ENCODE measurements at regions not wholly inside any gene's neighbourhood (a gene's known extent, or its start where the extent isn't known, plus 50 kb on each side); places are given as distances from the start of the nearest gene placed in this dataset.

DNA sequence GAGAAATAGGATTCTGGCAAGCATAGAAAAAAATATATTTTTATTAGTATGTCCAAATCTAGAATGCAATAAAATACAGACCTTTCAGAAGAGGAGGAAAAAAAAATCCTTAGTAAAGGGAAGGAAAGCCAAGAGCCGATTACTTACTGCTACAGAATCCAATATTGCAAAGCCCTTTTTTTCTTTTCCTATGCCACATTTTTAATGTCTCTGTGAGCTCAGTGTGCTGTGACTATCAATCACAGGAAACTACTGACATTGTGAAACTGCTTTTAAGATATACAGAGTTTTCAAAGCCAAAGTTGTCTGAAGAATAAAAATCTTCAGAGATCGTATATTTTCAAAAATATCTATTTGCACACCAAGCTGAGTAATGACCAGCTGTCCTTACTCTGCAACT, 120.4 kb downstream of the CHD9NB start:
- no peaks in the 10 kb centered on the region for H3K36me3 ChIP-seq (ENCODE audit: control insufficient read depth, insufficient read depth, low read length)
- no TSS peak for BruUV-seq (replicated peaks)
- H3K27ac ChIP-seq (ENCODE audit: extremely low read depth, low read depth, low read length): no peak overlapping the region
- H2AFZ ChIP-seq (ENCODE audit: low read depth, low read length): no peak overlapping the region
- H3K9me3 ChIP-seq (replicated peaks; ENCODE audit: control insufficient read depth, insufficient read depth, low read depth, low read length): no peaks in the 10 kb centered on the region
- intact Hi-C loops (cut with micrococcal nuclease): no loop called here
- no peak overlapping the region for H3K4me2 ChIP-seq (ENCODE audit: insufficient read depth, low read length)
- DNase-seq (ENCODE audit: extremely low read depth in 1 of 4, low spot score in 3 of 4): no peak
- H3K4me1 ChIP-seq (replicated peaks in 1 of 2; ENCODE audit: control insufficient read depth in 2 of 2, insufficient read depth in 2 of 2, low read length in 2 of 2): no peaks in the 10 kb centered on the region
- H3K4me3 ChIP-seq: no peak overlapping the region
- WGBS (ENCODE audit: insufficient coverage, low coverage, missing lambda C conversion rate): 2% methylated on average over 2 of the region's 2 CpGs
- no peaks in the 10 kb centered on the region for H3K79me2 ChIP-seq (ENCODE audit: control insufficient read depth, insufficient read depth, low read length)
- no peak for FAIRE-seq
- ChIA-PET POLR2A (no interaction called here), CTCF (ENCODE audit: low intra/inter-chr PET ratio) (no interaction called here)
- no peak for ATAC-seq
- no peak overlapping the region for H3K9ac ChIP-seq (ENCODE audit: insufficient read depth in 1 of 2, low read depth in 2 of 2, low read length in 2 of 2)
- H3K27me3 ChIP-seq (ENCODE audit: control insufficient read depth in 2 of 2, insufficient read depth in 2 of 2, low read length in 2 of 2): no peaks in the 10 kb centered on the region
- TF ChIP-seq, protein P1, sequence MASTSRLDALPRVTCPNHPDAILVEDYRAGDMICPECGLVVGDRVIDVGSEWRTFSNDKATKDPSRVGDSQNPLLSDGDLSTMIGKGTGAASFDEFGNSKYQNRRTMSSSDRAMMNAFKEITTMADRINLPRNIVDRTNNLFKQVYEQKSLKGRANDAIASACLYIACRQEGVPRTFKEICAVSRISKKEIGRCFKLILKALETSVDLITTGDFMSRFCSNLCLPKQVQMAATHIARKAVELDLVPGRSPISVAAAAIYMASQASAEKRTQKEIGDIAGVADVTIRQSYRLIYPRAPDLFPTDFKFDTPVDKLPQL (IDR thresholded peaks at IDR 0.05; ENCODE audit: extremely low read depth, insufficient read length): no peak
- TF ChIP-seq MCM5 (IDR thresholded peaks at IDR 0.05; ENCODE audit: low read depth): no peak
- TF ChIP-seq KAT2B (IDR thresholded peaks at IDR 0.05; ENCODE audit: low read depth, low read length): no peak
- no peak for TF ChIP-seq ZNF354B (CRISPR knock-in tag; IDR thresholded peaks at IDR 0.05)
- in situ Hi-C loops (cut with MboI): no loop called here
- no peaks in the 10 kb centered on the region for H4K20me1 ChIP-seq (replicated peaks; ENCODE audit: control insufficient read depth, insufficient read depth, low read length)
- no peaks in the 10 kb centered on the region for H3K9me1 ChIP-seq (ENCODE audit: control insufficient read depth, insufficient read depth, low read length)

DNA sequence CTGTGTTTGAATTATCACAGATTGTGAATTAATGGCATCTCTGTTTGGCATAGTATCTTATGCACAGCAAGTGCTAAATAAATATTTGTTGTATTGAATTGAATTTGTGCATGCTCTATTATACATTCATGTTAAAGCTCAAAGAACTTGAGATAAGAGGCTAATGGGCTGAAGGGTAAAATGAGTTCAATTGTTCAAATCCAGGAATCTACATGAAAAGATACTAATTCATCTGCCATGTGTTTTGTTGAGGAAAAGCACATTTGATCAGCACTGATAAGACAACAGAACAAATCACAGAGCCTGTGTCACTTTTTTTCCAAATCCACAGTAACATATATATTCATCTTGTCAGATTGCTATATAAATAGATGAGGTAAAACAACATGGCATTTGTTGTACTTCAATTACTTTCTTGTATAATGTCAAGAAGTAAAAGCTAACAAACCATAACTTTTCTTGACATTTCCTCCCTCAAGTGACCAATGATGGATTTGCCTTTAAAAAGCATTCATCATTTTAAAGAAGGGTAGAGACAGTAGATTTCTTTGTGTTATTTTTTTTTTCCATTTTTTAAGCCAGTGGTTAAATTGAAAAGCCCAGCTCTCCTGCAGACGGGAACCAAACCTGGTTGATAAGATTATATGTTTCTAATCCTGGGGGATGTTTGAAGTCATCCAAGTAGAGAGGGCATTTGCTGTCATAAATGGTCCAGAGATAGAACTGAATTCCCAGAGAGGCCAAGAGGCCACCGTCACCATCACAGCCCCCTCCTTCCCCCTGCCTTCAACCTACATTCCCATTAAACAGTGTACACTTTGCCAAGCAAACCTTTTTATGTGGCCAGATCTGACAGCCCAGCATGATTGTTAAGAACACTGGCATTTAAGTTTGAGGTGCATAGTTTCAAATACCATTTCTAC, 123.0 kb downstream of the CHD9NB start:
- ChIA-PET CTCF (ENCODE audit: low intra/inter-chr PET ratio) (no interaction called here), POLR2A (no interaction called here)
- no peak overlapping the region for H3K9ac ChIP-seq (ENCODE audit: insufficient read depth in 1 of 2, low read depth in 2 of 2, low read length in 2 of 2)
- intact Hi-C loops (cut with micrococcal nuclease): no loop called here
- H3K9me3 ChIP-seq (replicated peaks; ENCODE audit: control insufficient read depth, insufficient read depth, low read depth, low read length): no peaks in the 10 kb centered on the region
- H3K4me2 ChIP-seq (ENCODE audit: insufficient read depth, low read length): no peak overlapping the region
- no peak overlapping the region for H3K27ac ChIP-seq (ENCODE audit: extremely low read depth, low read depth, low read length)
- in situ Hi-C loops (cut with MboI): no loop called here
- H3K4me3 ChIP-seq: no peak overlapping the region
- no peak for DNase-seq (ENCODE audit: extremely low read depth in 1 of 4, low spot score in 3 of 4)
- no peaks in the 10 kb centered on the region for H3K9me1 ChIP-seq (ENCODE audit: control insufficient read depth, insufficient read depth, low read length)
- WGBS (ENCODE audit: insufficient coverage, low coverage, missing lambda C conversion rate): 0% methylated on average over 1 of the region's 2 CpGs
- ATAC-seq: no peak
- no peaks in the 10 kb centered on the region for H3K4me1 ChIP-seq (replicated peaks in 1 of 2; ENCODE audit: control insufficient read depth in 2 of 2, insufficient read depth in 2 of 2, low read length in 2 of 2)
- no peak for FAIRE-seq
- no peaks in the 10 kb centered on the region for H3K79me2 ChIP-seq (ENCODE audit: control insufficient read depth, insufficient read depth, low read length)
- no peaks in the 10 kb centered on the region for H3K36me3 ChIP-seq (ENCODE audit: control insufficient read depth, insufficient read depth, low read length)
- H4K20me1 ChIP-seq (replicated peaks; ENCODE audit: control insufficient read depth, insufficient read depth, low read length): no peaks in the 10 kb centered on the region
- BruUV-seq (replicated peaks): no TSS peak
- H2AFZ ChIP-seq (ENCODE audit: low read depth, low read length): no peak overlapping the region
- H3K27me3 ChIP-seq (ENCODE audit: control insufficient read depth in 2 of 2, insufficient read depth in 2 of 2, low read length in 2 of 2): no peaks in the 10 kb centered on the region
- TF ChIP-seq, protein P1 (IDR thresholded peaks at IDR 0.05; ENCODE audit: extremely low read depth, insufficient read length): no peak
- TF ChIP-seq GABPB1 (CRISPR knock-in tag; IDR thresholded peaks at IDR 0.05): no peak
- TF ChIP-seq HSF4 (CRISPR knock-in tag; IDR thresholded peaks at IDR 0.05; ENCODE audit: borderline replicate concordance): no peak
- no peak for TF ChIP-seq ATF7 (IDR thresholded peaks at IDR 0.05)
- no peak for TF ChIP-seq ZNF551 (CRISPR knock-in tag; IDR thresholded peaks at IDR 0.05)
- TF ChIP-seq SMARCC2 (IDR thresholded peaks at IDR 0.05; ENCODE audit: low read depth): no peak
- TF ChIP-seq, protein P2, sequence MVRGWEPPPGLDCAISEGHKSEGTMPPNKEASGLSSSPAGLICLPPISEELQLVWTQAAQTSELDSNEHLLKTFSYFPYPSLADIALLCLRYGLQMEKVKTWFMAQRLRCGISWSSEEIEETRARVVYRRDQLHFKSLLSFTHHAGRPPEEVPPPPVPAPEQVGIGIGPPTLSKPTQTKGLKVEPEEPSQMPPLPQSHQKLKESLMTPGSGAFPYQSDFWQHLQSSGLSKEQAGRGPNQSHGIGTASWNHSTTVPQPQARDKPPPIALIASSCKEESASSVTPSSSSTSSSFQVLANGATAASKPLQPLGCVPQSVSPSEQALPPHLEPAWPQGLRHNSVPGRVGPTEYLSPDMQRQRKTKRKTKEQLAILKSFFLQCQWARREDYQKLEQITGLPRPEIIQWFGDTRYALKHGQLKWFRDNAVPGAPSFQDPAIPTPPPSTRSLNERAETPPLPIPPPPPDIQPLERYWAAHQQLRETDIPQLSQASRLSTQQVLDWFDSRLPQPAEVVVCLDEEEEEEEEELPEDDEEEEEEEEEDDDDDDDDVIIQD (CRISPR knock-in tag; IDR thresholded peaks at IDR 0.05): no peak
- TF ChIP-seq NFIC (IDR thresholded peaks at IDR 0.05): no peak
- no peak for TF ChIP-seq MAFF (IDR thresholded peaks at IDR 0.05; ENCODE audit: low read length)
- no peak for TF ChIP-seq ZNF274 (IDR thresholded peaks at IDR 0.05; ENCODE audit: borderline replicate concordance, low read depth, low read length)
